ENCODE measurements at regions not wholly inside any gene's neighbourhood (a gene's known extent, or its start where the extent isn't known, plus 50 kb on each side); places are given as distances from the start of the nearest gene placed in this dataset.
"Not testable (repeated sequence)": the region's sequence is repeated elsewhere in the genome, so short reads cannot be mapped to it uniquely, and the experiment has no call there.

DNA sequence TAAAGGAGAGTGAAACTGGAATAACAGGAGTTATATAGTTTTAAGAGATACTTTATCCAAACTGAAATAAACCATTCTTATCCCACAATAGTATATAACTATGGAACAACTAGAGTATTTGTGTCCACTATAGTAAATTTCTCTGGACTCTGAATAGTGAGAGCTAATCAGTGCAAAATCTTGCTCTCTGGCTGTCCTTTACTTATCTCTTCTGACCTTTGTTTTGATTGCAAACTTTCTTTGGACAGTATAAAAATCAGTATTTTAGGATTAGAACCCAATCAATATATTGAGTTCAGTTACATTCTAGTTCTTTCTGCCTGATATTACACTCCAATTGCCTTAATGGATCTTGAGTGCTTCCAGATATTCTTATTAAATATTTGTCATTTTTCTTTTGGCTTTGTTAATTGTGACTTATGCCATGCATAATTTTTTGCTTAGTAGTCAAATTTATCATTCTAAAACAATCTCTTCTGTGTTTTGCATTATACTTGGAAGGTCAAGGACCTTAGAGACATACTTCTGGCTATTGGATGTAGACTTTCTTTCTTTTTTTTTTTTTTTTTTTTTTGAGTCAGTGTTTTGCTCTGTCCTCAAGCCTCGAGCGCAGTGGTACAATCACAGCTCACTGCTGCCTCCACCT, 89.9 kb upstream of the AMN1 start:
- no peak for DNase-seq

GRCh38 chr12:31817120-31817519, 88.3 kb upstream of the AMN1 start:
- no peak for DNase-seq

DNA sequence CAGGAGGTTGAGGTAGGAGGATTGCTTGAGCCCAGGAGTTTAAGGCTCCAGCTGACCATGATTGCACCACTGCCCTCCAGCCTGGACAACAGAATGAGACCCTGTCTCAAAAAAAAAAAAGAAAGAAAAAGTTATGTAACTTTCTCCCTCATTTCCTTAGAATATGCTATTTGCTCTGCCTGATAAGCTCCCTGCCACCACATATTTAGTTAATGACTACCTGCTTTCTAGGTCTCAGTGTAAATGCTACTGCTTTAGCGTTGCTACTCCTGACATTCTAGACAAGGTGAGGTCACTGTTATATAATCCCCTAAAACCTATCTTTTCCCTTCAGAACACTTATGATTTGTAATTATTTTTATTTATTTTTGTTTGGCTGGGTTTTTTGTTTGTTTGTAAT, 86.3 kb upstream of the AMN1 start:
- no peak for DNase-seq

DNA sequence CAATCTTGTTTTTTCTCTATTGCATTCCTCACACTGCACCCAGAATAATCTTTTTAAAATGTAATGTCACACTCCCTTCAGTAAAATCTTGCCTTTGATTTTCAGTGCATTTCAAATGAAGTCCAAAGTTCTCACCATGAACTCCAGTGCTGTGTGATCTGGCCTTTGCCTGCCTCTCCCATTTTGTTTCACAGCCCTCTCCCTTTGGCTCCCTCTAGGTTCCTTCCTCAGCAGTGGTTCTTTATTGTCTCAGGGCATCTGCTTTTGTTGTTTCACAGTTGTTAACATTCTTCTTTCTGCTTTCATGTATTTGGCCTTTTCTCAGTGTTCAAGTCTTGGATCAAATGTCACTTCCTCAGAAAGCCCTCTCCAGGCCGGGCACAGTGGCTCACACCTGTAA, 84.5 kb upstream of the AMN1 start:
- DNase-seq = no peak

DNA sequence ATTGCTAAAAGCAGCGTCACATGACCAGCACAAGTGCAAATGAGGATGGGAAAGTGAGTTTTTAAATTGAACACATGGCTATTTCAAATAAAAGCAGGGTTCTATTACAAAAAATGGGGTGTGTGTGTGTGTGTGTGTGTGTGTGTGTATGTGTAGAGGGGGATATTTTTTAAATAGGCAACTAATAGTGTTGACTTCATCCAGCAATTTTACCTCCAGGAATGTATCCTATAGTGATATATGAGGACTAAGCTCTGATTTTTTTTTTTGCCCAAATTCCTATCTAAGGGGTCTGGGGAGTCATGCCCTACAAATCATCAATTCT, 78.9 kb upstream of the AMN1 start:
- DNase-seq = no peak

- DNase-seq = not testable (repeated sequence)
Observed at GRCh38 chr12:31807081-31807772, 78.4 kb upstream of the AMN1 start.

- DNase-seq = not testable (repeated sequence)
Observed at GRCh38 chr12:31805681-31806080, 76.9 kb upstream of the AMN1 start.

- DNase-seq = not testable (repeated sequence)
Observed at GRCh38 chr12:31804707-31805106, 75.9 kb upstream of the AMN1 start.

DNA sequence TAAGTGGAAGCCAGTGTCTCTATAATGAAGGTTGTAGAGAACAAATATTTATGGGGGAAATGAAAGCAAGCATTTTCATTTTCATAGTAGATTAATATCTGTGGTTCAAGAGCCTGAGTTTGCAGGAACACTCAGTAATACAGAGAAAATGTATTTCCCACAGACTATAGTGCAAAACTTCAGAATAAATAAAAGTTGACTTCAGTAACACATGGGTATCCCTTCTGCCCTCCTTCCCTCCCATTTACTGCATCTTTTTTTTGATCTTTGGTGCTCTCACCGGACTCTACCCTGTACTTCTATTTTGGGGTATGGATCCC, 75.3 kb upstream of the AMN1 start:
- no peak for DNase-seq

DNA sequence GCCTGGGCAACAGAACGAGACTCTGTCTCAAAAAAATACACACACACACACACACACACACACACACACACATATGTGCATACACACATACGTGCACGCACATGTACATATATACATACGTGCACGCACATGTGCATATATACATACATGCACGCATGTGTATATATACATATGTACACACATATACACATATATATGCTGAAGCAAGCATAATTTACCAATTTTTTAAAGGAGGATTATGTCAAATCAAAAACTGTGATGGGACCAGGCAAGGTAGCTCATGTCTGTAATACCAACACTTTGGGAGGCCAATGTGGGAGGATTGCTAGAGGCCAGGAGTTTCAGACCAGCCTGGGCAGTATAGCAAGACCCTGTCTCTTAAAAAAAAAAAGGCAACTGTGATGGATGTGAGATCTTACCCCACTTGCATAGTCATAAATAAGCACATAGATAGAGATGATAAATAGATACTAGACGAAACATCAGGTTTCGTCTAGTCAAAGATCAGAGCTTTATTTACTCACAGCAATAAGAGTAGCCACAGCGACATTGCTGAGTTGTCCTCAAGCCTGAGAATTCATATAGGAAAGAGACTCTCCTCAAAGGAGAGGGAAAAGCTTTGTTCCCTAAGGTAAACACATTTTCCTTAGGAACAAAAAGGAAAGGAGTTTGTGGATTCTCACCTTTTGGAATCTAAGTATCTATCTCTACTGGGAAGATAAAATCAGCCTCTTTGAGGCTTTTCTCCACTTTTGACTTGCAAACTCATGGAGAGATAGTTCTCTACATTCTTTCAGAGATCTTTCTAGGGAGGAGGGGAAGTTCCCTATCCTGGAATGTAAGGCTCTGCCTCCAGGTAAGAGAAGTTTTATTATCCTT, 74.7 kb upstream of the AMN1 start:
- DNase-seq = no peak

GRCh38 chr12:31801872-31802271, 73.1 kb upstream of the AMN1 start:
- no peak for DNase-seq

DNA sequence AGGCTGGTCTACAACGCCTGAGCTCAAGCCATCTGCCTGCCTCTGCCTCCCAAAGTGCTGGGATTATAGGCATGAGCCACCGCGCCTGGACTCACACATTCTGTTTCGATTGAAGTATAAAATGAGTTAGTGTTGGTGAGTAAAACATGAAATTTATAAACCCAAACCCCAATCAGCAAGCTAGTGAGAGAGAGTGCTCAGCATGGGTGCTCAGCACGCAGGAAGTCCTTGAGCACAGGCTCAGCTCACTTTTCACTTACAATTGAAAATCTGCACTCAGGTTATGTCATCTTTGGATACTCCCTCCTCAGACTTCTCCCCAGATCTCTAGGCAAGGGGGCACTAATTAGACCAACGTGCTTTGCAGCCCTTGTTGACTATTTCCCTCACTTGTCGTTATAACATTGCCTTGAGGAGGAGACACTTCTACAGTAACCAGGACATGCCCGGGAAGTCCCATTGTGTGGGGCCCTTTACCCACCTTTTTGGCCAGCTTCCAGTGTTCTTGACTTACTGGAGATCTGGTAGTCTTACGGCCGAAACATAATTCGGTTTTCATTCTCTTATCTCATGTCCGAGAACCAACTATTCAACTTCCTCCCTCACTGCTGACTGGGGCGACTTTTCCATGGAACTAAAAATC, 68.5 kb upstream of the AMN1 start:
- no peak for DNase-seq

DNA sequence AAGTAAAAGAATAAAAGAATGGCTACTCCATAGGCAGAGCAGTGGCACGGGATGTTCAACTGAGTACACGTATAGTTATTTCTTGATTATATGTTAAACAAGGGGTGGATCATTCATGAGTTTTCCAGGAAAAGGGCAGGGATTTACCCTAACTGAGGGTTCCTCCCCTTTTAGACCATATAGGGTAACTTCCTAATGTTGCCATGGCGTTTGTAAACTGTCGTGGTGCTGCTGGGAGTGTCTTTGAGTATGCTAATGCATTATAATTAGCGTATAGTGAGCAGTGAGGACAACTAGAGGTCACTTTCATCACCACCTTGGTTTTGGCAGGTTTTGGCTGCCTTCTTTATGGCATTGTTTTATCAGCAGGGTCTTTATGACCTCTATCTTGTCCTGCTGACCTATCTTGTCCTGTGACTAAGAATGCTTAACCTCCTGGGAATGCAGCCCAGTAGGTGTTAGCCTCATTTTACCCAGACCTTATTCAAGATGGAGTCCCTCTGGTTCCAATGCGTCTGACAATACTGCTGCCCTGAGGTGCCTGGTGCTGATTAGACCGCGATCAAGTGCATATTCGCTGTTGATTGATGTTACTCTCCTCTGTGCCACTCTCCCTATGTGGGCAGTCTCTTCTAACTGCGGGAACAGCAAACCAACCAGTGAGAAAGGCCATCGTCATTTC, 67.6 kb upstream of the AMN1 start:
- no peak for DNase-seq

GRCh38 chr12:31794745-31795144, 65.9 kb upstream of the AMN1 start:
- DNase-seq = no peak

- not testable (repeated sequence) for DNase-seq
Observed at GRCh38 chr12:31791265-31791664, 62.4 kb upstream of the AMN1 start.

- no peak for DNase-seq
Observed at GRCh38 chr12:31790759-31791158, 61.9 kb upstream of the AMN1 start.

DNA sequence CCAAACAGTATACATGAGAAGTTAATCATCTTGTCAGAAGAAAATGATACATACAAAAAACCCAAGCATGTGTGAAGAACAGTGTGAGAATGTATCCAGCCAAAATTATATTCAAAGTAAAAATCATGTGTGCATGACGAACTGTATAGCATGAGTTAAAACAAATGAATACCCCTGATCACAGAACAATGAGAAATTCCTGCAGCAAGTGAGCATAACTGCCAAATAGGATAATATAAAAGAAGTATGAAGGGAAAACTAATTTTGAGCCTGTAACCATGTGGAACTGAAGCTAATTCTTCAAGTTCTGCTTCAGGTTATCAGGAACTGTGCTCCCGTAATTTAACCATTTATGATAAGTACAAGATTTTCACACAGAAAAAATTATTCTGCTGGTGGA, 56.5 kb upstream of the AMN1 start:
- DNase-seq = no peak

DNA sequence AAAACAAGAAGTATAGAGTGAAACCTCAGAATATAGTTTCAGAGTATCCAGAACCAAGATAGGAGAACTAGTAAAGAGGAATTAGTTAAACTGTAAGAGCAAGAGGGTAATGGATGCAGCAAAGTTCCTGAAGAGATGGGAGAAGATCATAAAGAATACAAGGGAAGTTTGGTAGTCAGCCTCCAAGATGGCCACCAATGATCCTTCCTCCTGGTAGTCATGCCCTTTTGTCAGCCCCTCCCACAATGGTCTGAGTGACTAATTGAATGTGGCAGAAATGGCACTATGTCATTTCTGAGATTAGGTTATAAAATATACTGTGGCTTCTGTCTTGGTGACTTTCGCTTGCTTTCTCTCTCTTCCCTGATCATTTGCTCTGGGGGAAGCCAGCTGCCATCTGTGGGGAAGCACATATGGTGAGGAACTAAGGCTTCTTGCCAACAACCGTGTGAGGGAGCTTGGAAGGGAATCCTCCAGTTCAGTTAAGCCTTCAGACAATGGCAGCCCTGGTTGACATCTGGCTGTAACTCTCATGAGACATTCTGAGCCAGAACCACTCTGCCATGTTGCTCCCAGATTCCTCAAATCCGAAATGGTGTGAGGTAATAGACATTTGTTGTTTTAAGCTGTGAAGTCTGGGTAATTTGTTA, 55.3 kb upstream of the AMN1 start:
- DNase-seq = no peak

GRCh38 chr12:31783556-31783955, 54.7 kb upstream of the AMN1 start:
- no peak for DNase-seq

DNA sequence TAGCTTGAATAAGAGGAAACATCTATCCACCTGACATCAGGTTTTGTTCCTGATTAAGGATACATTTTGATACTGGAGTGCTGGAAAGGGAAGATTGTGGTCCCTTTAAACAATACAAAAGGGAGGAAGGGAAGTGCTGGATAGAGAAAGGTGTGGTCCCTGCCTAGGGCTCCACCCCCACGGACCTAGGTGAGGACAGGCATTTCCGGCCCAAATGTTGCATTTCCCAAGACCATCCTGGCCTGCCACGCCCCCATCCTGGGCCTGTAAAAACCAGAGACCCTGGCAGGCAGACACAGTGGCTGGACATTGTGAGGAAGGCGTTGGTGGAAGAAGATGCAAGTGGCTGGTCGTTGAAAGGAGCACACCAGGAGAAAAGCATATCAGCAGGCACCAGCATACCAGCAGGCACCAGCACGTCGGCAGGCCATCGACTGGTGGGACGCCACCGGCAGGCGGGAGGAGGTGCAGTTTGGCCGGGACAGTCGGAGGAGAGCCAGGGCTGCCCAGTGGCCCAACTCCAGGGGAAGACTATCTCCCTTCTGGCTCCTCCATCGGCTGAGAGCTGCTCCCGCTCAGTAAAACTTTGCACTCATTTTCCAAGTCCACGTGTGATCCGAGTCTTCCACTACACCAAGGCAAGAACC, 53.2 kb upstream of the AMN1 start:
- DNase-seq = no peak

DNA sequence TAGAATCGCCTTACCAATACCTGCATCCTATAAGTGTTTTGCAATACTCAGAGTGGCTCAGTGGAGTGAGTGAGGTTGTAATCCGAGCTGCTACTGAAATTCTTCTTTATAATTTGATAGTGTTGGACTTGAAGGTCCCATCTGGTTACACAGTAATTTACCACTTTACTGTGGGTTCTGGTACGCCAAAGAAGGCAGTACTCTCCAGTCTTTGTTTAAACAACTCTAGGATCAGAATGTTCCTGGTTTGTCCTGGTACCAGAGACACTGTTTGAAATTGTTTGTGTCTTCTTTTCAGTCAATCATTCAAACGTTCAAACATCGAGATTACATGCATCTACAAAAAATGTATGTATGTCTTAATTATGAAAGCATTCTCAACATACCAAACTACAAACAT, 51.3 kb upstream of the AMN1 start:
- DNase-seq = no peak

- DNase-seq = no peak
Observed at GRCh38 chr12:31778687-31779086, 49.9 kb upstream of the AMN1 start.

Measured in RPMI8226 (cell line).